ENCODE measurements at regions not wholly inside any gene's neighbourhood (a gene's known extent, or its start where the extent isn't known, plus 50 kb on each side); places are given as distances from the start of the nearest gene placed in this dataset.
"Not testable (repeated sequence)": the region's sequence is repeated elsewhere in the genome, so short reads cannot be mapped to it uniquely, and the experiment has no call there.

DNA sequence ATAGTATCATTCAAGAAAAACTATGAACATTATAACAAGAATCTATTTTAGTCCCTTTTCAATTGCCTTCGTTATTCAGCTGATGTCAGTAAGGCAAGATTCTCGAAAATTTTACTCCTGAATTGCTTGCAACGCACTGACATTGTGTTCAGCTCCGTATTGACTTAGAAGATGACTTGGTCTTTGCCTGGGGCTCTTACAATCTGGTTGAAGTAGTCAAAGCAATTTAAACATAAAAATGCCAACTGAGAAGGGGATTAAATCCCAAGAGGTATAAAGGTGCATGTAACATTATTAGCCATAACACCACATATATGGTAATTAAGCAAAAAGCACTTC lies 507.1 kb downstream of the CENPC start:
- DNase-seq (ENCODE audit: low read depth in 2 of 2) = no peak

DNA sequence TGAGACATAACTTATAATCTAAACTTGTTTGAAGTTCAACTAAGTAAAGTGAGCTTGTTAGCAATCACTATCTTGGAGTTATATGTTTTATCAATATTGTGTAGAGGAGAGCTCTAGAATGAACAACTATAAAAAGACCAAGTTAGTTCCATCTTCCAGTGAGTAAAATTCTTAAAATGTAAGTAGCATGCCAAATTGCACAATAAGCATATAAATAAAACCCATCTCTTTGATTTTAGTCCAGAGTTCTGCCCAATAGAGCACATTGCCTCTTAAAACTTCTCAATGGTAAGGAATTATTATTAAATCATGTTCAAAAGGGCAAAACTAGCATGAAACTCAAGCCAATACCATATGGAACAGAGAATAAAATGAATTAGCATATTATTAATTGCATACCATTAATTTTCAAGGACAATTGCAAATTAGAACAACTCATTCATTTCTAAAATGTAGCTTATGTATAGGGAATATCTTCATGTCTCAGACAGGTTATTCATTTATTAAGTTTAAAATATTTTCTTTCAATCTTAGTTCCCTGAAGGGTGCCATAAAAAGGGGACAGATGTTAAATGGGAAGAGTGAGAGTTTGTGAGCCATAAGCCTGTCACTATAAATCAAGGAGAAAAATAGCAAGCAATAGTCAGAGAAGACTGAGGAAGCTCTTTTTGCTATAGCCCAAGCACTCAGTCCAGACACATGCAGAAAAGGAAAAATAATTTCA lies 507.6 kb downstream of the CENPC start:
- DNase-seq (ENCODE audit: low read depth in 2 of 2) = no peak

DNA sequence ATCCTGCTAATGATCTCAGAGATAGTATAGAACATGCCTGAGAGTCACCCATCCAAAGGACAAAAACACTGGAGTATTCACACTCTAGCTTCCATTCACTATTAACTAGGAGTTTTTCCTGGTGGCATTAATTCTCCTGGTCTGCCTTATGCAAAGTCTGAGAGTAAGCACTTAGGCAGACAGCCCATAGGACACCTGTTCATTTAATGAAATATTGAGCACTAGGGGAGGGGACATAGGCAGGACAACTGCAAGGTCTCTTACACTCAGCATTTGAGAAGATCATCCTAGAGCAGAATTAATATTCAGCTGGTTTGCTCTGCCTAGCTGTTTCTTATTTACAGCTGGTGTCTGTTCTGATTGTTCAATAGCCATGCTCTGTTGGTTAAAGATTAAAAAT lies 508.5 kb downstream of the CENPC start:
- DNase-seq (ENCODE audit: low read depth in 2 of 2) = no peak

DNA sequence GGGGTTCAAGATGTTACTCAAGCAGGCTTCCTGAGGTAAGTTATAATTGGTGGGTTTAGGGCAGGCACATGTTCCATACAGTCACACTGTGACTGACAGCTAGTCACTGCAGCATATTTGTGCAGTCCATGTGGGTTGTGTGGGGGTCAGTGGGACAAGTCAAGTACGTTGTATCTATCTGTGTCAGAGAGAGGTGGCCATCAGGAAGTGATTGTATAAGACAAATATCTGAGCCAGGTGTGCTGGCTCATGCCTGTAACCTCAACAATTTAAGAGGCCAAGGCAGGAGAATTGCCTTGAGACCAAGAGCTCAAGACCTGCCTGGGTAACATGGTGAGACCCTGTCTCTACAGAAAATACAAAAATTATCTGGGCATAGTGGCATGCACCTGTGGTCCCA lies 509.3 kb downstream of the CENPC start:
- DNase-seq (ENCODE audit: low read depth in 2 of 2) = no peak

DNA sequence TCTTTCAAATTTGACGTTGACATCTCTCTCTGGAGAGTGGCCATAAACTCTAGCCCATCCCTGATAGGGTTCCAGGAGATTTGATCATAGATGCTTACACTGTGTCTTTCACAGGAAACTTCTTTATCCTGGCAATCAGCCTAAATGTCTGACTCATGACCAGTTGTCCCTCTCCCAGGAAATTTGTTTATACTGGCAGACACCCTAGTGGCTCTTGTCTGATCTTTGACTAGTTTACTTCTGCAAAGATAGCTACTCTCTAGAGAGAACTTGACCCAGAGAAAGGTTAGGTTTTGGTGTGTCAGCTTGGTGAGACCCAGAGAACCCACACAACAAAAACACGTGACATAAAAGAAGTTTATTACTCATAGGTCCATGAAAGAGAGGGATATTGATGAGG lies 509.8 kb downstream of the CENPC start:
- DNase-seq (ENCODE audit: low read depth in 2 of 2) = no peak

DNA sequence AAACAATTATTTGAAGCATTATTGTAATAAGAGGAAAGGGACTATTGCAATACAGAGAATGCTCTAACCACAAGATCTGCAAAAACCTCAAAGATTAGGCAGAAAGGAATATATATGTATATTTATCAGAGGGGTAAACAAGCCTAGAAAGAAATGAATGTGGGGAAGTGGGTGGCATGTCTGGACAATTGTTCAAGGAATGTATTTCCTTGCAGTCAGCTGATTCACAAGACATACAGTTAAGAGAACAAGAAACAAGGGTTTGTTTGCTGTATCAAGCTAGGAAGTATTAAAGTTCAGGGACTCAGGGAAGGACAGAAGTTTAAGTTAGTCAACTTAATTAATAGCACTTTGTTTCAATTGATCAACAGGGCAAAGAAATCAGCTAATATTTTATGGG lies 514.7 kb downstream of the CENPC start:
- DNase-seq (ENCODE audit: low read depth in 2 of 2) = no peak

DNA sequence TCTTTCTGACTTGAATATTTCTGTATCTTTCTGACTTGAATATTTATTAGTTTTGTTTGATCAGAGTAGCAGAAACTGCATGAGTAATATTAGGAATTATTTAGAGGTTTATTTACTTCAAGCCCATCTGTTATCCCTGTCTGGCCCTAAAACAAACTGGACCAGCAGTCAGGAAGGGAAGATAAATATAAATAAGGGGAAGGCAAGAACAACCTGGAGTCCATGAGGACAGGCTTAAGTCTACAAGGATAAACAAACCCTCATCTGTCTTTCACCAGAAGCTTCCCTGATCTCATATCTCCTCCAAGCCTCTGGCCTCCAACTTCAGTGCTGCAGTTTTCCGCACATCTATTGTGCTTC lies 524.9 kb downstream of the CENPC start:
- no peak for DNase-seq (ENCODE audit: low read depth in 2 of 2)

DNA sequence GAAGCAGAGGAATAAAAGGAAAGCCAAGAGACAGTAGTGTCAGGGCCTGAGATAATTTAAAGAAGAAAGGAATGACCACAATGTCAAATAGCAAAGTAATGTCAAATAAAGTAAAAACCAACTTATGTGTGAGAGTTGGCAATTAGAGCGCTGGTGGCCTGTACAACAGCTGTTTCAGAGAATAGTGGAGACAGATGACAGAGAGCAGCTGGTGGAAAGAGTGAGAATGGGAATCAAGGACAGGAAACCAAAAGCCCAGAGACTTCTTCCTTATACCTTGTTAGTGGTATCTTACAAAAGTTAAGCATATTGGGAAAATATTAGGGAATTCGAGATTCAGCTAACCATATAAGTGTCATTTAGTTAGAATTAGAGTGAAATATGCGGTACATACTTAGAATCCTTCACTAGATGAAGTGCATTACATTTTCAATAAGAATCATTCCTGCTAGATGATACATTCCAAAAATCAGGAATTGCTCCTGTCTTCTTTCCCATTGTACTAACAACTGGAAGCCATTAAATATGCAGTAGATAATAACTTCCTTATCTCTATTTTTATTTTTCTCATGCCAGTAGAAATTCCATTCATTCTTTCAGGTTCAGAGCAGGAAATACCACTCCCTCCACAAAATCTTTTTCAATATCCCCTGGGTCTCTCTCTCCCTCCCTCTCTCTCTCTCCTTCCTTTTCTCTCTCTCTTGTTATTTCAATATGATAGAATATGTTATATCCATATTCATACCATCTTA lies 525.4 kb downstream of the CENPC start:
- DNase-seq (ENCODE audit: low read depth in 2 of 2) = no peak

DNA sequence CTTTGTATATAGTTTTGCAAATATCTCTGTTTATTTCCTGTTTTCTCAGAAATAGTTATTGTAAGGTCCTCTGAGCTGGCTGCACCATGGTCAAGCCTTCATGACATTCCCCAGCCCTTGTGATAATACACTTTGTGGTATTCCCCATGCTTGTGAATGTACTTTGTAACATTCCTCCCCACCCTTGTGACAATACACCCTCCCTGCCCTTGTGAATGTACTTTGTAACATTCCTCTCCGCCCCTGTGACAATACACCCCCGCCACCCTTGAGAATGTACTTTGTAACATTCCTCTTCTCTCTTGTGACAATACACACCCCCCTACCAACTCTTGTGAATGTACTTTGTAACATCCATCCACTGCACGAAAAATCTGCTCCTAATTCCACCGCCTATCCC lies 530.7 kb downstream of the CENPC start:
- no peak for DNase-seq (ENCODE audit: low read depth in 2 of 2)

DNA sequence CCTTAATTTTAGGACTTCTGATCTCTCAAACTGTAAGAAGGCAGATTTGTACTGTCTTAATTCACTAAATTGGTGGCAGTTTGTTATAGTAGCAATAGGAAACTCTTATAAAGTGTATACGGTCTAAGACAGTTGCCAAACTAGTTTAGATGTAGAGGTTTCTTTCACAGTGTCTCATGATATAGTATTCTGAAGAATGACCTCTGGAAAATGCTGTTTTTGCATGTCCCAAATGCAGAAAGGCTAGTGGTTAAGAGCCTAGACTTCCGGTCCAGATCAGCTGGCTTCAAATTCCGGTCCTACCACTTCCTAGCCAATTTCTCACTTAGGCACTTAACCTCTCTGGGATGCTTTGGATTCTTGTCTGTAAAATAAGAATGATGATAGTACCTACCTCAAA lies 538.5 kb downstream of the CENPC start:
- DNase-seq (ENCODE audit: low read depth in 2 of 2) = no peak

DNA sequence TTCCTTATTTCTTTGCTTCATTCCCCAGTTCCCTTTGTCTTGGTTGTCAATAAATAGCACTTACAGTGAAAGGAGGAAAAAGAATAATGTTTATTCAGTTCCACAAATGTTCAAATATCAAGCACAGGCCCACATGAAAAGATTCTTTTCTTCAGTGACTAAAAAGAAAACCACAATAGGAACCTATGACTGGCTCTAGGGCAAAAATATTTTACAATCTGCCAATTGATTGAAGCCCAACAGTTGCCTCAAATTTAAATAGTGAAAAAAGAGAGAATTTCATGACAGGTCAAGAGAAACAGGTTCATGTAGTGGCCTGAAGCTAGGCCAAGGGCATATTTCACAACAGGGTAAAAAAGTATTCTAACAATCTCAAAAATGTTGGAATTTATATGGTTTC lies 553.8 kb downstream of the CENPC start:
- no peak for DNase-seq (ENCODE audit: low read depth in 2 of 2)

DNA sequence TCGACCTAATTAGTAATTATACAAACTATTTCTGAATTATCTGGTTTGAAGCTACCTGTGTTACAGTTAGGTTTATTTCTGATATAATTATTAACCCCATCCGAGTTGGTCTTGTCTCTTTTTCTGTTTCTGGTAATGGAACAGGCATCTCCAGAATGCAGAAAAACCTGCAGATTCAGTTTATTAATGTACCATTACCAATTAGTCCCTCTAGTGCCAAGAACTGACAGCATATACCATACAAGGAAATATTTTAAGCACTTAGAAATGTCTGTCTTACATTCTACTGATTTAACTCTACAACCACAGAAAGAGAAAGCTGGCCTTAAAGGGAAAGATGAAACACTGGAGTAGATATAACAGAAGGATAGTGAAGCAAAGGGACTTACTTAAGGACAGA lies 570.6 kb downstream of the CENPC start:
- DNase-seq (ENCODE audit: low read depth in 2 of 2) = no peak

DNA sequence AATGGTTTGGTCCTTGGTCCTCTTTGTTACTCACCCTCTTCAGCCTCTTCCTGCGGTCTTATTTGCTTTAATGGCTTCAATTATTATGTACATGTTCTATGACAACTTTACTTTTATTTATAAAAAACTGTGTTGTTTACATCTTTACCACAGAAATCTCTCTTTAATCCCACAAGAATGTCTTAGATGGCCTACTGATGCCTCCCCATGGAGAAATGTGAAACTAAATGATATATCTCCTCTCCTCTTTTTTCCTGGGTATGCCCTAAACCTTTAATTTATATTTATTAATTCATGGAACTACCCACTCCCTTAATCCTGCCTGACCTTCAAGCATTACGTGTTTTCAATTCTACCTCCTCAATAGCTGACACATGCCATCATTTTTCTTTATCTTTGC lies 573.2 kb downstream of the CENPC start:
- DNase-seq (ENCODE audit: low read depth in 2 of 2) = no peak

DNA sequence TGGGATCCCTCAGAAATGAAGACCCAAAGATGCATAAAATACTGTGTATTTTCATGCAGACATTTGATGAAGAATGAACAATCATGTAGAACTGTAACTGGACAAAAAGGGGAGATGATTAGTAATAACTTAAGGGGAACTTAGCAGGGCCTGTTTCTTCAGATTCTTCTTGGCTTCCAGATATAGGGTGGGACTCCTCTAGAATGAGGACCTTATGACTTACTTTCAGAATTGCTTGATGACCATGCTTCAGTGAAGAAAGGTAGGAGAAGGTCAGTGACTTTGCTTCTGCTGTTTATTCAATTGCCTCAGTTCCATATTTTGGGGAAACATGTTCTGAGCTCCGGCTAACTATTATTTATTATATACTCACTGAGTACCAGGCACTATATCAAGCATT lies 580.8 kb downstream of the CENPC start:
- DNase-seq (ENCODE audit: low read depth in 2 of 2) = no peak

DNA sequence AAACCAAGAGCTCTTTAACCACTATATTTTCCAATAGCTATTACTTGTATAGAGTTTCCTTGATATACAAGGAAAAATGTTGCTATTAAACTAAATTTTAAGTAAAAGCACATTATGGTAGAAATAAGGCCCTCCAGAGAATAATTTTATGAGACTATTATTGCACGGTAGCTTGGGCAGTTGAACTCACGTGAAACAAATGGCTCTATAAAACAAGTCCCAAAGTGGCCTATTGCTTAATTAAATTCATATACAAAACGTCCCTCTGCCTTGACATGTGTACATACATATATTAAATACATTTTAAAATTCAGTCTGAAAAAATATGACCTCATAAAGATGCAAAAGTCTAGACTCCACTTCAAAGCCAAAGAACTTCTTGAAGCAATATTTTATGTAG lies 582.2 kb downstream of the CENPC start:
- no peak for DNase-seq (ENCODE audit: low read depth in 2 of 2)

DNA sequence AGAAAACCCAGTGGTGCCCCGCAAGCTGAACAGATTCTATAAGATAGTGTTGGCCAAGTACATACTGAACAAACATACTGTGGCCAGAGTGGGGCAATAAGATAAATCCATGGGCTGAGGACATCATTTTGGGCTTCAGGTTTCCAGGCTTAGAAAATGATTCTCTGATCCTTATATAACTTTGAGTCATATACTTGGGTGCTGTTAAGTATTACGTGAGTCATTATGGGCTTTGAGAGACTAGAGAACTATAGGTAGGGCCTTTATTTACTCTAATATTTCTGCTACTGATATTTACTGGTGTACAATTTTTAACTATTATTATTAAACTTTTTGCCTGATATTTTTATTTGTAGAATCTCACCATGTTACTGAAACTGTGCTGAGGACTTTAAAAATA lies 586.1 kb downstream of the CENPC start:
- no peak for DNase-seq (ENCODE audit: low read depth in 2 of 2)

DNA sequence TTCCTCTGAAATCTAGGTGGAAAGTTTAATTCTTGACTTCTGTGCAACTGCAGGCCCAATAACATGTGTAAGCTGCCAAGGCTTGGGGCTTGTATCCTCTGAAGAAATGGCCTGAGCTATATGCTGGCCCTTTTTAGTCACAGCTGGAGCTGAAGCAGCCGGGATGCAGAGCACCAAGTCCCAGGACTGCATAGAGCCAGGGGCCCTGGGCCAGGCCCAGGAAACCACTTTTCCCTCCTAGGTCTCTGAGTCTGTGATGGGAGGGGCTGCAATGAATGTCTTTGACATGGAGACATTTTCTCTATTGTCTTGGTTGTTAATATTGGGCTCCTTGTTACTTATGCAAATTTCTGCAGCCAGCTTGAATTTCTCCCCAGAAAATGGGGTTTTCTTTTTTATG lies 588.5 kb downstream of the CENPC start:
- DNase-seq (ENCODE audit: low read depth in 2 of 2) = no peak

DNA sequence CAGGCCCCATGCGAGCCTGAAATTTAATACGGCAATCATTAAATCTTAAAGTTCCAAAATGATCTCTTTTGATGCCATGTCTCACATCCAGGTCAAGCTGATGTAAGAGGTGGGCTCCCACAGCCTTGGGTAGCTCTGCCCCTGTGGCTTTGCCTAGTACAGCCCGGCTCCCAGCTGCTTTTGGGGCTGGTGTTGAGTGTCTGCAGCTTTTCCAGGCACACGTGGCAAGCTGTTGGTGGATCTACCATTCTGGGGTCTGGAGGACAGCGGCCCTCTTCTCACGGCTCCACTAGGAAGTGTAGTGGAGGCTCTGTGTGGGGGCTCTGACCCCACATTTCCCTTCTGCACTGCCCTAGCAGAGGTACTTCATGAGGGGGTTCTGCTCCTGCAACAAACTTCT lies 588.9 kb downstream of the CENPC start:
- DNase-seq (ENCODE audit: low read depth in 2 of 2) = no peak

DNA sequence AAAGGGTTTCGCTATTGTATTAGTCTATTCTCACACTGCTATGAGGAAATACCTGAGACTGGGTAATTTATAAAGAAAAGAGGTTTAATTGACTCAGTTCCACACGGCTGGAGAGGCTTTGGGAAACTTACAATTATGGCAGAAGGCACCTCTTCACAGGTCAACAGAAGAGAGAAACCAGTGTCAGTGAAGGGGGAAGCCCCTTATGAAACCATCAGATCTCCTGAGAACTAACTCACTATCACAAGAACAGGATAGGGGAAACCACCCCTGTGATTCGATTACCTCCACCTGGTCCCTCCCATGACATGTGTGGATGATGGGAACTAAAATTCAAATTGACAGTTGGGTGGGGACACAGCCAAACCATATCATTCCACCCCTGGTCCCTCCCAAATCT lies 589.5 kb downstream of the CENPC start:
- no peak for DNase-seq (ENCODE audit: low read depth in 2 of 2)

DNA sequence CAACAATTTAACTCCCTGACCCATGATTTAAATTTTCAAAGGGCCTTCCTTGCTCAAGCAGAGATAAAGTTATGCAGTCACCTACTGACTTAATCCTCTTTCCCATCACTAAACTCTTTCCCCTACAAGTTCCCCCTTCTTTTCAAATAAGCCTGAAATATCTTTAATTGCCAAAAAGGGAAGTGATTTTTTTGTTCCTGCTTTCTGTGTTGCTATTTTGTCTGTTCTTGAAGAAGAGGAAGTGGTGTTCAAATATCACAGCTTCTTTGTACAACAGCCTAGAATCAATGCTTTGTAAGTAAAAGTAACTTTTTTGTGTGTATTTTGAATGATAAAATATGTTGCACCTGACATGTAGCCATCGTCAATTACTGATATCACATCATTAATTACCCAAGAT lies 595.9 kb downstream of the CENPC start:
- no peak for DNase-seq (ENCODE audit: low read depth in 2 of 2)

DNA sequence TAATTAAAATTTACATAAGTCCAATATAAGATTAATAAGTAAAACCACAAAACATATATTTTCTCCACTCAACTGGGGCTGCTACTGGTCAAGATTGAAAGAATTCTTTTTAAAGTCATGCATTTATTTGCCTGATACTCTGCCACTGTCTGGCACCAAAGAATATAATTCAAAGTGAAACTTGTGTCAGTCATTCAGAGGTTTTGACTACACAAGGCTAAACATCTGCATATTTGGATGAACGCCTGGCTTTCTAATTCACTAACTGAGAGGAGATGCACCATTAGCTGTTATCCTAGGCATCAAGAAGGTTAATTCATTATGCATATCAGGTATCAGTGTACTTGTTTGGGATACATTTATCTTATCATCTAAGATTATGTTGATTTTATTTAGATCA lies 598.5 kb downstream of the CENPC start:
- no peak for DNase-seq (ENCODE audit: low read depth in 2 of 2)

DNA sequence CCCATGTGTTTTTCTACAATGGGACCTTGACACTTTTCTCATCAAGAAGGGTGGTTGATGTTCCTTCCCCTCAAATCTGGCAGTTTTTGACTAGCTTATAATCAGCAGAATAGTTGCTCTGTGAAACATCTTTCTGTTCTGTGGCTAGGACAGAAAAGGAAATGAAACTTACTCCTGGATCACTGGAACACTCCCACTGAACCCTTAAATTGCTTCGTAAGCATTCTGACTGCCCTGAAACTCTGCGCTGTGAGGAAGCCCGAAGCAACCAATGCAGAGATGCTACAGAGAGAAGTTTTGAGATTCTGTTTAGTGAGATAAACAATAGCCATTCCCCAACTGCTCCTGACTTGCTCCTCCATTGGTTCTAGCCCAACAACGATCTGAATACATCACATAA lies 602.2 kb downstream of the CENPC start:
- no peak for DNase-seq (ENCODE audit: low read depth in 2 of 2)

DNA sequence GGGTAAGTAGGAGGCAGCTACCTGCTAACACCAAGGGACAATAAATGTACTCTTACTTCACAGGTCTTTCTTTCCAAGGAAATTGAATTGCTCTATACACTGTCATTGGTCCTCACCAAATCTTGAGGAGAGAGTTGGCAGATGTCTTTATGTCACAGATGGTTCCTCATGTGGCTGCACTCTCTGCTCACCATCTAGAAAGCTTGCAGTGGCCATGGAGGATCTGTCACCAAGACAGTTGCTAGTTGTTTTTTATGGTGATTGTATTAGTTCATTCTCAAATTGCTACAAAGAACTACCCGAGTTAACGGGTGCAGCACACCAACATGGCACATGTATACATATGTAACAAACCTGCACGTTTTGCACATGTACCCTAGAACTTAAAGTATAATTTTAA lies 613.3 kb downstream of the CENPC start:
- not testable (repeated sequence) for DNase-seq (ENCODE audit: low read depth in 2 of 2)

DNA sequence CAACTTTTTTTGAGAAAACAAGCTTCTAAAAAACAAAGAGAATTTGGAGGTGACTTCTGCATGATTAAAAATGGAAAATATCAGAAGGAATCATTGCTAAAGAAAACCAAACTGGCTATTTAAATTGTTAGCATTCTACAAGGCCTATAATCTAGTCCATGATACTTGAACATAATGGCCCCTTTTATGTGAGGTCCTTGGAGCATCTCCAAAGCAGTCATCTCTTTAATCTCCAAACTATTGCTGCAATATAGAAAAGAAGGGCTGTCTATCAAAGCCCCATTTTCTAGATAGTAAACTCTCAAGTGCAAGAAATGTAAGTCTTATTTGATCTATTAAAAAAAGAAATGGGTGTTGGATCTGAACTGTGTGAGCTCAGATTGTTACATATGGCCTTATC lies 615.1 kb downstream of the CENPC start:
- DNase-seq (ENCODE audit: low read depth in 2 of 2) = no peak
